CD4-positive, alpha-beta T cell treated with Interleukin-10 for 1 hour (primary cell): ENCODE measurements at regions not wholly inside any gene's neighbourhood (a gene's known extent, or its start where the extent isn't known, plus 50 kb on each side); places are given as distances from the start of the nearest gene placed in this dataset.
A peak's percentile ranks its signal among the peaks of the same experiment; 100 is the strongest.
"Not testable (repeated sequence)": the region's sequence is repeated elsewhere in the genome, so short reads cannot be mapped to it uniquely, and the experiment has no call there.

Experiments used
- DNase-seq: peaks from one replicate; pipeline ENCODE4 v3.0.0-alpha.2; 2020

DNA sequence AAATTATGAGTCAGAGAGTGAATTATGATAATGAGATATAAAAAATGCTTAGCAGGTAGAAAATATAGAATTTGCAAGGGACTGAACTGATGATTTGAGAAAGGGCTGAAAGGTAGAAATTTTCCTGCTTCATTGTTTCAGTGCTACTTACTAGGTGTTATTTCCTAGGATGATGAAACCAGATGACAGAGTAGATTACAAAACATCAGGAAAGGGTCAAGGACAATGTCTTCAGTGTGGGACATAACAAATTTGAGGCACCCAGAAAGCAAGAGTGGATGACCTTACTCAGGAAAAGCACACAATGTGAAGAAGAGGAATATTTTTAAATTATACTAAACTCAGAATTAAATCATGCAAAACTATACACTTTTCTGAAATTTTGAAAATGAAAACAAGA is 102.1 kb downstream of the SHCBP1 start:
- DNase-seq: no peak

DNA sequence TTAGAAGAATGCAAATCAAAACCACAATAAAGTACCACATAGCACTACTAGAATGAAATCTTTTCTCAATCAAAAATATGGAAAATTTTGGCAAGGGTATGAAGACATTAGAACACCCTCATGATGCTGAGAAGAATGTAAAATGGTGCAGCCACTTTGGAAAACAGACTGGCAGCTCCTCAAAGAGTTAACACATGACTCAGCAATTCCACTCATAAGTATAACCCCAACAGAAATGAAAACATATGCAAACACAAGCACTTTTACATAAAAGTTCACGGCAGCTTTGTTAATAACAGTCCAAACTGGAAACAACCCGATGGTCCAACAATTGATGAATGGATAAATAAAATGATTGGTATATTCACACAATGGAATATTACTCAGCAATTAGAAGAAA is 124.5 kb downstream of the SHCBP1 start:
- no peak for DNase-seq

DNA sequence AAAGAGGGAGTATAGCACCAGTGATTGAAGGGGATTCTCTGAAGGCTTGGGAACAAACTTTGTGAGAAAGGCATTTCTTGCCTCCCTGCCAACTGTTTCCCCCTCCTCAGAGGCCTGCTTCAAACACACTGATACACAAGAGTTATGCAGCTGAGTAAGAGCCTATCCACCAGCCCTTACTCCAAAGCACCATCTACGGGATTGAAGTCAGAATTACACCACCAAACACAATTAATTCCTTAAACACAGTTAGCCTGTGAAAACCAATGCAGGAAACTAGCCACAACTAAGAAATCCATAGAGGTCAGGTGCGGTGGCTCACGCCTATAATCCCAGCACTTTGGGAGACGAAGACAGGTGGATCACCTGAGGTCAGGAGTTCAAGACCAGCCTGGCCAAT is 138.3 kb downstream of the SHCBP1 start:
- DNase-seq: no peak

DNA sequence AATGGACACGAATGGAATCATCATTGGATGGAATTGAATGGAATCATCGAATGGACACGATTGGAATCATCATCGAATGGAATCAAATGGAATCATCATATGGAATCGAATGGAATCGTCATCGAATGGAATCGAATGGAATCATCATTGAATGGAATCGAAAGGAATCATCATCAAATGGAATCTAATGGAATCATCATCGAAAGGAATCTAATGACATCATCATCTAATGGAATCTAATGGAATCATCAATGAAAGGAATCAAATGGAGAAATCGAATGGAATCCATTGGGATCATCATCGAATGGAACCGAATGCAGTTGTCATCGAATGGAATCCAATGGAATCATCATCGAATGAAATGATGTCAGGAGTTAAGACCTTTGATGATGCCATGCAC is 154.9 kb downstream of the SHCBP1 start:
- DNase-seq: no peak

DNA sequence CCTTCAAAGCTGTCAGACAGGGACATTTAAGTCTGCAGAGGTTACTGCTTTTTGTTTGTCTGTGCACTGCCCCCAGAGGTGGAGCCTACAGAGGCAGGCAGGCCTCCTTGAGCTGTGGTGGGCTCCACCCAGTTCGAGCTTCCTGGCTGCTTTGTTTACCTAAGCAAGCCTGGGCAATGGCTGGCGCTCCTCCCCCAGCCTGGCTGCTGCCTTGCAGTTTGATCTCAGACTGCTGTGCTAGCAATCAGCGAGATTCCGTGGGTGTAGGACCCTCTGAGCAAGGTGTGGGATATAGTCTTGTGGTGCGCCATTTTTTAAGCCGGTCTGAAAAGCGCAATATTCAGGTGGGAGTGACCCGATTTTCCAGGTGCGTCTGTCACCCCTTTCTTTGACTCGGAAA is 166.4 kb downstream of the SHCBP1 start:
- not testable (repeated sequence) for DNase-seq

DNA sequence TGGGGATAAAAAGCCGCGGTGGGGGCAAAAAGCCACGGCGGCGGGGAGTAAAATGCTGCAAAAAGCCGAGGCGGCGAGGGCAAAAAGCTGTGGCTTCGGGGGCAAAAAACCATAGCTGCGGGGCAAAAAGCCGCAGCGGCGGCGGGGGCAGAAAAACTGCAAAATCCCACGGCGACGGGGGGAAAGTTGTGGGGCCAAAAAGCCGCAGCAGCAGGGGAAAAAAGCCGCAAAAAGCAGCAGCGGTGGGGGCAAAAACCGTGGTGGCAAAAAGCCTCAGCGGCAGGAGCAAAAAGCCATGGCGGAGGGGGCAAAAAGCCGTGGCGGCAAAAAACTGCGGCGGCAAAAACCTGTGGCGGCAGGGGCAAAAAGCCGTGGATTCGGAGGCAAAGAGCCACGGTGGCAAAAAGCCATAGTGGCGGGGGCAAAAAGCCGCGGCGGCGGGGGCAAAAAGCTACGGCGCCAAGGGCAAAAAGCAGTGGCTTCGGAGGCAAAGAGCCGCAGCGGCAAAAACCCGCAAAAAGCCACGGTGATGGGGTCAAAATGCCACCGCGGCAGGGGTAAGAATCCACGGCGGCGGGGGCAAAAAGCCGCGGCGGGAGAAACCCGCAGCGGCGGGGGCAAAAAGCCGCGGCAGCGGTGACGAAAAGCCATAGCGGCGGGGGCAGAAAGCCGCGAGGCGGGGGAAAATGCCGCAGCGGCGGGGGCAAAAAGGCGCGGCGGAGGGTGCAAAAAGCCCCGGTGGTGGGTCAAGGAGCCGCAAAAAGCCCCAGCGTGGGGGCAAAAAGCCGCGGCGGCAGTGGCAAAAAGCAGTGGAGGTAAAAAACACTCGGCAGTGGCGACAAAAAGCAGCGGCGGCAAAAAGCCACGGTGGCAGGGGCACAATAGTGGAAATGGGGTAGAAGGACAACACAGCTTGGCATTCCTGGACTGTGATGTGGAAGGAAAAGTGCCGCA is 192.8 kb downstream of the SHCBP1 start:
- no peak for DNase-seq

DNA sequence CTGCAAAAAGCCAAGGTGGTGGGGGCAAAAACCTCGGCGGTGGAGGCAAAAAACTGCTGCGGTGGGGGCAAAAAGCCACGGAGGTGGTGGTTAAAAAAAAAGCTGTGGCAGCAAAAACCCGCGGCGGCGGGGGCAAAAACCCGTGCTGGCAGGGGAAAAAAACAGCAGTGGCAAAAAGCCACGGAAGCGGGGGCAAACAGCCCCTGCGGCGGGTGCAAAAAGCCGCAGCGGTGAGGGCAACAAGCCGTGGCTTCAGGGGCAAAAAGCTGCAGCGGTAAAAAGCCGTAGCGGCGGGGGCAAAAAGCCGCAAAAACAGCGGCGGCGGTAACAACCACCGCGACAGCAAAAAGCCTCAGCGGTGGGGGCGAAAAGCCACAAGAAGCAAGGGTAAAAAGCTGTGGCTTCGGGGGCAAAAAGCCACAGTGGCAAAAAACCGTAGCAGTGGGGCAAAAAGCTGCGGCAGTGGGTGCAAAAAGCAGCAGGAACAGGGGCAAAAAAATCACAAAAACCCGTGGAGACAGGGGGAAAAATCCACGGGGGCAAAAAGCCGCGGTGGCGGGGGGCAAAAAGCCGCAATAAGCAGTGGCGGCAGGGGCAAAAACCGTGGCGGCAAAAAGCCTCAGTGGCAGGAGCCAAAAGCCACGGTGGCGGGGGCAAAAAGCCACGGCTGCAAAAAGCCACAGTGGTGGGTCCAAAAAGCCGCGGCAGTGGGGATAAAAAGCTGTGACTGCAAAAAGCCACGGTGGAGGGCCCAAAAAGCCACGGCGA is 193.7 kb downstream of the SHCBP1 start:
- DNase-seq: no peak

DNA sequence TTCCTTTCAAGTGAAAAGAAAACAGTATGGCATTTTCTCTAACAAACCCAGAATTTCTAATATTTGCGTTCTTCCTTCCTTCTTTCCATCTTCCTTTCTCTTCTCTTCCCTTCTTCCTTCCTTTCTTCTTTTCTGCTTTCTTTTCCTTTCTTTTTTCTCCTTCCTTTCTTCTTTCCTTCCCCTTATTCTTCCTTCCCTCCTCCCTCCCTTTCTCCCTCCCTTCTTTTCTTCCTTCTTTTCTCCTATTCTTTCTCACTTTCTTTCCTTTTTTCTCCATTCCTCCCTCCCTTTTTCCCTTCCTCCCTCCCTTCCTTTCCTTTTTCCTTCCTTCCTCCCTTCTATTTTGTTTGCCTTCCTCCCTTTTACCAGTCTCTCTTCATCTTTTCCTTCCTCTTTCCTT is 194.8 kb downstream of the SHCBP1 start:
- no peak for DNase-seq

DNA sequence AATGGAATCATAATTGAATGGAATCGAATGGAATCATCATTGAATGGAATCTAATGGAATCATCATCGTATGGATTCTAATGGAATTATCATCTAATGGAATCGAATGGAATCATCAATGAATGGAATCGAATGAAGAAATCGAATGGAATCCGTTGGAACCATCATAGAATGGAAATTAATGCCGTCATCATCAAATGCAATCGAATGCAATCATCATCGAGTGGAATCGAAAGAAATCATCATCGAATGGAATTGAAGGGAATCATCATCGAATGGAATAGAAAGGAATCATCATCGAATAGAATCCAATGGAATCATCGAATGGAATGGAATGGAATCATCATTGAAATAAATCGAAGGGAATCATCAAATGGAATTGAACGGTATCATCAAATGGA is 217.2 kb downstream of the SHCBP1 start:
- no peak for DNase-seq

DNA sequence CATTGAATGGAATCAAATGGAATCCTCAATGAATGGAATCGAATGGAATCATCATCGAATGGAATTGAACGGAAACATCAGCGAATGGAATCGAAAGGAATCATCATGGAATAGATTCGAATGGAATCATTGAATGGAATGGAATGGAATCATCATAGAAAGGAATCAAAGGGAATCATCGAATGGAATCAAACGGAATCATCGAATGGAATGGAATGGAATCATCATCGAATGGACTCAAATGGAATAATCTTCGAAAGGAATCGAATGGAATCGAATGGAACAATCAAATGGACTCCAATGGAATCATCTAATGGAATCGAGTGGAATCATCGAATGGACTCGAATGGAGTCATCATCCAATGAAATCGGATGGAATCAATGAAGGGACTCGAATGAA is 222.6 kb downstream of the SHCBP1 start:
- peak; percentile 47 for DNase-seq

DNA sequence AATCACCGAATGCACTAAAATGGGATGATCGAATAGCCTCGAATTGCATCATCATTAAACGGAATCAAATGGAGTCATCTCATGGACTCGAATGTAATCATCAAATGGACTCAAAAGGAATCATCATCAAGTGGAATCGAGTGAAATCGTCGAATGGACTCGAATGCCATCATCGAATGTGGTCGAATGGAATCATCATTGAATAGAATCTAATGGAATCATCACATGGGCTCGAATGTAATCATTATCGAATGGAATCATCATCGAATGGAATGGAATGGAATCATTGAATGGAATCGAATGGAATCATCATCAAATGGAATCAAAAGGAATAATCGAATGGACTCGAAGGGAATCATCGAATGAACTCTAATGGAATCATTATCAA is 224.3 kb downstream of the SHCBP1 start:
- peak; percentile 25 for DNase-seq

DNA sequence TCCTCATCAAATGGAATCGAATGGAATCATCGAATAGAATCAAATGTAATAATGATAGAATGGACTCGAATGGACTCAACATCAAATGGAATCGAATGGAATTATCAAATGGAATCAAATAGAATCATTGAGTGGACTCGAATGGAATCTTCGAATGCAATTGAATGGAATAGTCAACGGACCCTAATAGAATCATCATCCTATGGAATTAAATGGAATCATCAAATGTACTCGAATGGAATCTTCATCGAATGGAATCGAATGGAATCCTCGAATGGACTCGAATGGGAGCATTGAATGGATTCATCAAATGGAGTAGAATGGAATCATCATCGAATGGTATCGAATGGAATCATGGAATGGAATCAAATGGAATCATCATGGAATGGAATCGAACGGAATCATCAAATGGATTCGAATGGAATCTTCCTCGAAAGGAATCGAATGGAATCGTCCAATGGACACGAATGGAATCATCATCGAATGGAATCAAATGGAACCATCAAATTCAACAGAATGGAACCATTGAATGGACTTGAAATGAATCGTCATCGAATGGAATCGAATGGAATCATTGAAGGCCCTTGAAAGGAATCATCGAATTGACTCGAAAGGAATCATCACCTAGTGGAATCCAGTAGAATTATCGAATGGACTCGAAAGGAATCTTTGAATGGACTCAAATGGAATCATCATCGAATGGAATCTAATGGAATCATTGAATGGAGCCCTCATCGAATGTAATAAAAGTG is 224.9 kb downstream of the SHCBP1 start:
- peak; percentile 38 for DNase-seq

DNA sequence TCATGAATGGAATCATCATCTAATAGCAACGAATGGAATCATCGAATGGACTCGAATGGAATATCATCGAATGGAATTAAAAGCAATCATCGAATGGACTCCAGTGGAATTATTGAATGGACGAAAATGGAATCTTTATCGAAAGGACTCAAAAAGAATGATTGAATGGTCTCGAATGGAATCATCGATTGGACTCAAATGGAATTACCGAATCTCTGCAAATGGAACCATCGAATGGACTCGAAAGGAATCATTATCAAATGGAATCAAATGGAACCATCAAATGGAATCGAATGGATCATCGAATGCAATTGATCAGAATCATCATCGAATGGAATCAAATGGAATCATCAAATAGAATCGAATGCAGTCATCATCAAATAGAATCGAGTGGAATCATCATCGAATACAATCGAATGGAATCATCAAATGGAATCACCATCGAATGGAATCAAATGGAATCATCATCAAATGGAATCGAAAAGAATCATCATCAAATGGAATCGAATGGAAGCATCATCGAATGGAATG is 225.7 kb downstream of the SHCBP1 start:
- DNase-seq: peak; percentile 41

DNA sequence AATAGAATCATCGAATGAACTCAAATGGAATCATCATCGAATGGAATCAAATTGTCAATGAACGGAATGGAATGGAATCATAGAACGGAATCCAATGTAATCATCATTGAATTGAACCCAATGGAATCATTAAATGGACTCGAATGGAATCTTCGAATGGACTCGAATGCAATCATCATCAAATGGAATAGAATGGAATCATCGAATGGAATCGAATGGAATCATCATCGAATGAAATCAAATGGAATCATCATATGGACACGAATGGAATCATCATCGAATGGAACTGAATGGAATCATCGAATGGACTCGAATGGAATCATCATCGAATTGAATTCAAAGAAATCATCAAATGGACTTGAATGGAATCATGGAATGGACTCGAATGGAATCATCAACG is 226.2 kb downstream of the SHCBP1 start:
- DNase-seq: not testable (repeated sequence)

DNA sequence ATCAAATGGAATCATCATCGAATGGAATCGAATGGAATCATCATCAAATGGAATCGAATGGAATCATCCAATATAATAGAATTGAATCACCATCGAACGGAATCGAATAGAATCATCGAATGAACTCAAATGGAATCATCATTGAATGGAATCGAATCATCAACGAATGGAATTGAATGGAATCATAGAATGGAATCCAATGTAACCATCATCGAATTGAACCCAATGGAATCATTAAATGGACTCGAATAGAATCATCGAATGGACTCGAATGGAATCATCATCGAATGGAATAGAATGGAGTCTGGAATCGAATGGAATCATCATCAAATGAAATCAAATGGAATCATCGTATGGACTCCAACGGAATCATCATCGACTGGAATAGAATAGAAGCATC is 227.0 kb downstream of the SHCBP1 start:
- peak; percentile 18 for DNase-seq

DNA sequence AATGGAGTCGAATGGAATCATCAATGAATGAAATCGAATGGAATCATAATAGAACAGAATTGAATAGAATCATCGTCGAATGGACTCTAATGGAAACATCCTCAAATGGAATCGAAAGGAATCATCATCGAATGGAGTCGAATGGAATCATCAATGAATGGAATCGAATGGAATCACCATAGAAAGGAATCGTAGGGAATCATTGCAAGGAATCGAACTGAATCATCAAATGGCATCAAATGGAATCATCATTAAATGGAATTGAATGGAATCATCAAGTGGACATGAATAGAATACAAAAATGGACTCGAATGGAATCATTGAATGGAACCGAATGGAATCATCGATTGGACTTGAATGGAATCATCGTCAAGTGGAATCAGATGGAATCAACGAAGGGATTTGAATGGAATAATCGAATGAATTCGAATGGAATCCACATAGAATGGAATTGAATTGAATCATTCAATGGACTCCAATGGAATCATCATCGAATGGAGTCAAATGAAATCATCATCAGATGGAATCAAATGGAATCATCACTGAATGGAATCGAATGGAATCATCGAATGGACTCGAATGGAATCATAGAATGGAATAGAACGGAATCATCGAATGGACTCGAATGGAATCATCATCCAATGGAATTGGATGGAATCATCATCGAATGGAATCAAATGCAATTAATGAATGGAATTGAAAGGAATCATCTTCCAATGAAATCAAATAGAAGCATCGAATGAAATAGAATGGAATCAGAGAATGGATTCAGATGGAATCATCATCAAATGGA is 228.1 kb downstream of the SHCBP1 start:
- DNase-seq: peak; percentile 51

DNA sequence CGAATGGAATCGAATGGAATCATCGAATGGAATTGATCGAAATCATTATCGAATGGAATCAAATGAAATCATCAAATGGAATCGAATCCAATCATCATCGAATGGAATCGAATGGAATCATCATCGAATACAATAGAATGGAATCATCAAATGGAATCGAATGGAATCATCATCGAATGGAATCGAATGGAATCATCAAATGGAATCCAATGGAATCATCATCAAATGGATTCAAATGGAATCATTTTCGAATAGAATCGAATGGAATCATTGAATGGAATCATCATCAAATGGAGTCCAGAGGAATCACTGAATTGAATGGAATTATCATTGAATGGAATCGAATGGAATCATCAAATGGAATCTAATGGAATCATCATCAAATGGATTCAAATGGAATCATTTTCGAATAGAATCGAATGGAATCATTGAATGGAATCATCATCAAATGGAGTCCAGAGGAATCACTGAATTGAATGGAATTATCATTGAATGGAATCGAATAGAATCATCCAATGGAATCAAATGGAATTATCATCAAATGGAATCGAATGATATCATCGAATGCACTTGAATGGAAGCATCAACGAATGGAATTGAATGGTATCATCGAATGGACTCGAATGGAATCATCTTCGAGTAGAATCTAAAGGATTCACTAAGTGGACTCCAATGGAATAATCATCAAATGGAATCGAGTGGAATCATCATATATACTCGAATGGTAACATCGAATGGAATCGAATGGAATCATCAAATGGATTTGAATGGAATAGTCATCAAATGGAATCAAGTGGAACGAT is 230.3 kb downstream of the SHCBP1 start:
- peak; percentile 80 for DNase-seq

DNA sequence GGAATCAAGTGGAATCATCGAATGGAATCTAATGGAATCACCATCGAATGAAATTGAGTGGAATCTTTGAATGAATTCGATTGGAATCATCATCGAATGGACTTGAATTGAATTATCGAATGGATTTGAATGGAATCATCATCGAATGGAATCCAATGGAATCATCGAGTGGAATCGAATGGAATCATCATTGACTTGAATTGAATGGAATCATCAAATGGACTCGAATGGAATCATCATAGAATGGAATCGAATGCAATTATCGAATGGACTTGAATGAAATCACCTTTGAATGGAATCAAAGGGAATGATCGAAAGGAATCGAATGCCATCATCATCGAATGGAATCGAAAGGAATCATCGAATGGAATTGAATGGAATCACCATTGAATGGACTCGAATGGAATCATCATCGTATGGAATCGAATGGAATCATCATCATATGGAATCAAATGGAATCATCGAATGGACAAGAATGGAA is 231.6 kb downstream of the SHCBP1 start:
- peak; percentile 88 for DNase-seq

DNA sequence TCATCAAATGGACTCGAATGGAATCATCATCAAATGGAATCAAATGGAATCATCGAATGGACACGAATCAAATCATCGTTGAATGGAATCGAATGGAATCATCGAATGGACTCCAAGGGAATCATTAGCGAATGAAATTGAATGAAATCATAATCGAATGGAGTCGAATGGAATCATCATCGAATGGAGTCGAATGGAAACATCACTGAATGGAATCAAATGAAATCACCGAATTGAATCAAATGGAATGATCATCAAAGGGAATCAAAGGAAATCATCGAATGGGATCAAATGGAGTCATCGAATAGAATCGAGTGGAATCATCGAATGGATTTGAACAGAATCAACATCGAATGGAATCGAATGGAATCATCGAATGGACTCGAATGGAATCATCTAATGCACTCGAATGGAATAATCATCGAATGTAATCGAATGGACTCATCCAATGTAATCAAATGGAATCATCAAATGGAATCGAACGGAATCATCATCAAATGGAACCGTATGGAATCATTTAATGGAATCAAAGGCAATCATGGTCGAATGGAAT is 232.2 kb downstream of the SHCBP1 start:
- DNase-seq: not testable (repeated sequence)

DNA sequence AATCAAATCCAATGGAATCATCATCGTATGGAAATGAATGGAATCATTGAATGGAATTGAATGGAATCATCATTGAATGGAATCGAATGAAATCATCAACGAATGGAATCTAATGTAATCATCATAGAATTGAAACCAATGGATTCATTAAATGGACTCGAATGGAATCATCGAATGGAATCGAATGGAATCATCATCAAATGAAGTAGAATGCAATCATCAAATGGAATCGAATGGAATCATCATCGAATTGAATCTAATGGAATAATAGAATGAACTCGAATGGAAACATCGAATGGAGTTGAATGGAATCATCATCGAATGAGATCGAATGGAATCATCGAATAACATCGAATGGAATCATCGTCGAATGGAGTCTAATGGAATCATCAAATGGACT is 232.8 kb downstream of the SHCBP1 start:
- DNase-seq: not testable (repeated sequence)

DNA sequence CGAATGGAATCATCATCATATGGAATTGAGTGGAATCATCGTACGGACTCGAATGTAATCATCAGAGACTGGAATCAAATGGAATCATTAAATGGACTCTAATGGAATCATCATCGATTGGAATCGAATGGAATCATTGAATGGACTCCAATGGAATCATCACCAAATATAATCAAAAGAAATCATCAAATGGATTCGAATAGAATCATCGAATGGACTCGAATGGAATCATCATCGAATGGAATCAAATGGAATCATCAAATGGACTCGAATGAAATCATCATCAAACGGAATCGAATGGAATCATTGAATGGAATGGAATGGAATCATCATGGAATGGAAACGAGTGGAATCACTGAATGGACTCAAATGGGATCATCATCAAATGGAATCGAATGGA is 233.5 kb downstream of the SHCBP1 start:
- peak; percentile 88 for DNase-seq
